ENCODE measurements at regions not wholly inside any gene's neighbourhood (a gene's known extent, or its start where the extent isn't known, plus 50 kb on each side); places are given as distances from the start of the nearest gene placed in this dataset.

DNA sequence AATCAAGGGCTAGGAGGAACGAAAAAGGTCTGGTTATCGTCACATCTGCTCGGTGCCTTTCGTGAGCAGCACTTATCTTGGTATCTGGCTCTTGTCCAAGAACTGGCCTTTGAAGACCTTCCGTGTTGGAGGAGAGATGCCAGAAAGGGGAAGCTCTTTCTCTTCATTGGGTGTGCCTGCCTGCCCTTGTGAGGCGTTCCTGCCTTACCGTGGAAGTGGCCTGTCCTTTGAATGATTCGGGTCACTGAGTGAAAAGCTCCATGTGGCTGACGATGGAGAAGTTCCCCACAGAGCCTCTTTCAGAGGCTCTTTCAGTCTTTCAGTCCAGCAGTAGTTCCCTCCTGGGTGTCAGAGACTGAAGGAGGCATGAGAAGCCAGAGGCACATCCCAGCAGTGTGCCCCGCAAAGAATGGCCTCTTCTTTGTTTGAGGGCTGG lies 121.5 kb upstream of the SLC10A2 start:
- H3K4me3 ChIP-seq (ENCODE audit: insufficient read depth, low read depth, low read length), result no peak overlapping the region
- 51% methylated on average over 5 of the region's 10 CpGs; no CpG with 5 or more reads in 1 of the 2 experiments for WGBS, 2 experiments (ENCODE audit: extremely low coverage in 2 of 2, insufficient read length in 1 of 2)
- dilution Hi-C loops (cut with HindIII; ENCODE audit: low sequenced_read_pairs, unreplicated experiment) (no loop called here), intact Hi-C loops (cut with micrococcal nuclease) (no loop called here), in situ Hi-C loops (cut with MboI; ENCODE audit: low sequenced_read_pairs) (no loop called here)
- H2BK15ac ChIP-seq (ENCODE audit: low read depth, low read length), result no peak overlapping the region
- no peaks in the 10 kb centered on the region for H4K20me1 ChIP-seq (ENCODE audit: insufficient read depth, low read length)
- no peaks in the 10 kb centered on the region for H3K9me1 ChIP-seq (ENCODE audit: insufficient read depth, low read length)
- H2BK120ac ChIP-seq (ENCODE audit: low read depth, low read length), result no peak overlapping the region
- DNase-seq, result no peak
- H3K79me1 ChIP-seq (ENCODE audit: low read depth in 1 of 2, low read length in 2 of 2), result no peaks in the 10 kb centered on the region
- H3K14ac ChIP-seq (replicated peaks; ENCODE audit: low read depth, low read length), result no peak overlapping the region
- ATAC-seq (ENCODE audit: low read depth), result no peak
- no peak overlapping the region for H3K4me2 ChIP-seq (ENCODE audit: low read depth, low read length)
- no peak overlapping the region for H3K18ac ChIP-seq (ENCODE audit: low read depth, low read length)
- BruUV-seq (replicated peaks), result no TSS peak
- H3K27me3 ChIP-seq (ENCODE audit: control insufficient read depth, insufficient read depth, low read length), result no peaks in the 10 kb centered on the region
- H2AFZ ChIP-seq (replicated peaks; ENCODE audit: low read length, poor library complexity), result no peak overlapping the region
- H3K4me1 ChIP-seq (ENCODE audit: control insufficient read depth, insufficient read depth, low read length), result no peaks in the 10 kb centered on the region
- H3K9me3 ChIP-seq (ENCODE audit: control insufficient read depth, insufficient read depth, low read length), result peaks cover 17% of the 10 kb centered on the region
- no peak overlapping the region for H4K8ac ChIP-seq (ENCODE audit: low read depth in 2 of 2, low read length in 2 of 2)
- H3K23ac ChIP-seq (ENCODE audit: low read depth, low read length), result no peak overlapping the region
- no peak overlapping the region for H4K5ac ChIP-seq (ENCODE audit: low read depth, low read length)
- no peak overlapping the region for H2AK5ac ChIP-seq (ENCODE audit: low read depth, low read length)
- no peak for TF ChIP-seq SMC3 (IDR thresholded peaks at IDR 0.05; ENCODE audit: low read depth, low read length)
- no peak for TF ChIP-seq BHLHE40 (IDR thresholded peaks at IDR 0.05; ENCODE audit: low read depth, low read length)
- TF ChIP-seq CEBPB (IDR thresholded peaks at IDR 0.05; ENCODE audit: low read depth, low read length), result no peak
- TF ChIP-seq RCOR1 (IDR thresholded peaks at IDR 0.05; ENCODE audit: insufficient replicate concordance, low read length), result no peak
- no peak for TF ChIP-seq MAFK (IDR thresholded peaks at IDR 0.05; ENCODE audit: low read depth, low read length)
- TF ChIP-seq POLR2A (IDR thresholded peaks at IDR 0.05; ENCODE audit: low read depth, low read length), result no peak
- TF ChIP-seq, protein P1, sequence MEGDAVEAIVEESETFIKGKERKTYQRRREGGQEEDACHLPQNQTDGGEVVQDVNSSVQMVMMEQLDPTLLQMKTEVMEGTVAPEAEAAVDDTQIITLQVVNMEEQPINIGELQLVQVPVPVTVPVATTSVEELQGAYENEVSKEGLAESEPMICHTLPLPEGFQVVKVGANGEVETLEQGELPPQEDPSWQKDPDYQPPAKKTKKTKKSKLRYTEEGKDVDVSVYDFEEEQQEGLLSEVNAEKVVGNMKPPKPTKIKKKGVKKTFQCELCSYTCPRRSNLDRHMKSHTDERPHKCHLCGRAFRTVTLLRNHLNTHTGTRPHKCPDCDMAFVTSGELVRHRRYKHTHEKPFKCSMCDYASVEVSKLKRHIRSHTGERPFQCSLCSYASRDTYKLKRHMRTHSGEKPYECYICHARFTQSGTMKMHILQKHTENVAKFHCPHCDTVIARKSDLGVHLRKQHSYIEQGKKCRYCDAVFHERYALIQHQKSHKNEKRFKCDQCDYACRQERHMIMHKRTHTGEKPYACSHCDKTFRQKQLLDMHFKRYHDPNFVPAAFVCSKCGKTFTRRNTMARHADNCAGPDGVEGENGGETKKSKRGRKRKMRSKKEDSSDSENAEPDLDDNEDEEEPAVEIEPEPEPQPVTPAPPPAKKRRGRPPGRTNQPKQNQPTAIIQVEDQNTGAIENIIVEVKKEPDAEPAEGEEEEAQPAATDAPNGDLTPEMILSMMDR (conservative IDR thresholded peaks at IDR 0.05; ENCODE audit: low read depth, low read length), result no peak
- H2AK9ac ChIP-seq (replicated peaks; ENCODE audit: low read depth, low read length, poor library complexity), result no peak overlapping the region
- no peak overlapping the region for H2BK20ac ChIP-seq (ENCODE audit: low read depth, low read length)
- H3K36me3 ChIP-seq (ENCODE audit: control insufficient read depth, insufficient read depth, low read length), result no peaks in the 10 kb centered on the region
- no peak overlapping the region for H3K4ac ChIP-seq (ENCODE audit: low read depth, low read length)
- no peak overlapping the region for H3K9ac ChIP-seq (ENCODE audit: low read depth, low read length)
- no peak overlapping the region for H4K91ac ChIP-seq (ENCODE audit: insufficient read depth, low read depth, low read length)
- ChIA-PET POLR2A (ENCODE audit: unreplicated experiment) (no interaction called here), CTCF (no interaction called here)
- H3K27ac ChIP-seq (ENCODE audit: insufficient read depth, low read length), result no peak overlapping the region
- H3K56ac ChIP-seq (ENCODE audit: extremely low read depth, insufficient read depth, low read length), result no peak overlapping the region
- H2BK5ac ChIP-seq (ENCODE audit: low read depth, low read length, poor library complexity, severe bottlenecking), result no peak overlapping the region

Measured in IMR-90 (cell line).